ENCODE measurements at regions not wholly inside any gene's neighbourhood (a gene's known extent, or its start where the extent isn't known, plus 50 kb on each side); places are given as distances from the start of the nearest gene placed in this dataset.

GRCh38 chr2:66665124-66665984 is 230.4 kb downstream of the MEIS1 start:
- intact Hi-C loops (cut with micrococcal nuclease): no loop called here
- Mint-ChIP-seq H3K27me3 (ENCODE audit: insufficient read depth, unreplicated experiment) (no peaks in the 10 kb centered on the region), H3K27ac (ENCODE audit: low read depth, unreplicated experiment) (no peak overlapping the region), H3K9me3 (ENCODE audit: unreplicated experiment) (peaks cover 3% of the 10 kb centered on the region), H3K4me1 (ENCODE audit: insufficient read depth, unreplicated experiment) (peaks cover 10% of the 10 kb centered on the region), H3K36me3 (ENCODE audit: insufficient read depth, unreplicated experiment) (no peaks in the 10 kb centered on the region), H3K4me3 (ENCODE audit: unreplicated experiment) (no peak overlapping the region)
- TF ChIP-seq CTCF (IDR thresholded peaks at IDR 0.05; ENCODE audit: unreplicated experiment): no peak
- ChIA-PET CTCF (interaction anchor here (1.0 kb wide), 1 partner anchor 812 kb away, joined by 3 read pairs; no protein-coding TSS in a partner anchor), POLR2A (interaction anchor here (0.6 kb wide), 1 partner anchor 89 kb away, joined by 3 read pairs; no protein-coding TSS in a partner anchor)
- no TSS peak for BruUV-seq (replicated peaks)
- DNase-seq (ENCODE audit: unreplicated experiment): peak; percentile 4

GRCh38 chr2:66667301-66667700 is 232.4 kb downstream of the MEIS1 start:
- intact Hi-C loops (cut with micrococcal nuclease): no loop called here
- Mint-ChIP-seq H3K4me3 (ENCODE audit: unreplicated experiment) (no peak overlapping the region), H3K9me3 (ENCODE audit: unreplicated experiment) (no peaks in the 10 kb centered on the region), H3K27me3 (ENCODE audit: insufficient read depth, unreplicated experiment) (no peaks in the 10 kb centered on the region), H3K4me1 (ENCODE audit: insufficient read depth, unreplicated experiment) (peaks cover 10% of the 10 kb centered on the region), H3K36me3 (ENCODE audit: insufficient read depth, unreplicated experiment) (no peaks in the 10 kb centered on the region), H3K27ac (ENCODE audit: low read depth, unreplicated experiment) (no peak overlapping the region)
- no peak for DNase-seq (ENCODE audit: unreplicated experiment)
- POLR2A ChIA-PET: no interaction called here
- no TSS peak for BruUV-seq (replicated peaks)
- no peak for TF ChIP-seq CTCF (IDR thresholded peaks at IDR 0.05; ENCODE audit: unreplicated experiment)
- CTCF ChIA-PET: no interaction called here

GRCh38 chr2:66673286-66673685 is 238.4 kb downstream of the MEIS1 start:
- Mint-ChIP-seq H3K36me3 (ENCODE audit: insufficient read depth, unreplicated experiment) (no peaks in the 10 kb centered on the region), H3K4me1 (ENCODE audit: insufficient read depth, unreplicated experiment) (no peaks in the 10 kb centered on the region), H3K9me3 (ENCODE audit: unreplicated experiment) (no peaks in the 10 kb centered on the region), H3K4me3 (ENCODE audit: unreplicated experiment) (no peak overlapping the region), H3K27me3 (ENCODE audit: insufficient read depth, unreplicated experiment) (no peaks in the 10 kb centered on the region), H3K27ac (ENCODE audit: low read depth, unreplicated experiment) (no peak overlapping the region)
- DNase-seq (ENCODE audit: unreplicated experiment): no peak
- ChIA-PET POLR2A (no interaction called here), CTCF (interaction anchor here (0.6 kb wide), 1 partner anchor 82 kb away, joined by 3 read pairs; no protein-coding TSS in a partner anchor)
- BruUV-seq (replicated peaks): no TSS peak
- intact Hi-C loops (cut with micrococcal nuclease): no loop called here
- no peak for TF ChIP-seq CTCF (IDR thresholded peaks at IDR 0.05; ENCODE audit: unreplicated experiment)

- no peak overlapping the region for H3K4me3 Mint-ChIP-seq (ENCODE audit: unreplicated experiment)
- H3K9me3 Mint-ChIP-seq (ENCODE audit: unreplicated experiment): no peaks in the 10 kb centered on the region
- ChIA-PET POLR2A (no interaction called here), CTCF (no interaction called here)
- H3K36me3 Mint-ChIP-seq (ENCODE audit: insufficient read depth, unreplicated experiment): no peaks in the 10 kb centered on the region
- no TSS peak for BruUV-seq (replicated peaks)
- no peak for TF ChIP-seq CTCF (IDR thresholded peaks at IDR 0.05; ENCODE audit: unreplicated experiment)
- H3K27me3 Mint-ChIP-seq (ENCODE audit: insufficient read depth, unreplicated experiment): no peaks in the 10 kb centered on the region
- DNase-seq (ENCODE audit: unreplicated experiment): no peak
- intact Hi-C loops (cut with micrococcal nuclease): no loop called here
- H3K4me1 Mint-ChIP-seq (ENCODE audit: insufficient read depth, unreplicated experiment): no peaks in the 10 kb centered on the region
- H3K27ac Mint-ChIP-seq (ENCODE audit: low read depth, unreplicated experiment): no peak overlapping the region
These were observed 239.2 kb downstream of the MEIS1 start for GRCh38 chr2:66674087-66674486.

All from MCF 10A (cell line).